Activated CD8-positive, alpha-beta T cell treated with anti-CD3 and anti-CD28 coated beads for 36 hours (primary cell): ENCODE measurements at regions not wholly inside any gene's neighbourhood (a gene's known extent, or its start where the extent isn't known, plus 50 kb on each side); places are given as distances from the start of the nearest gene placed in this dataset.

Source experiments
- ATAC-seq: fragments of 200-7000 bp; cut with Tn5 transposase; one replicate; pipeline ENCODE4 v1.10.0; 2021; ENCODE audit warnings: mild to moderate bottlenecking, moderate library complexity
- CTCF ChIA-PET: fragments of 350-600 bp; sonication (Branson Sonifier 250); formaldehyde crosslinking; loops from one replicate; lab custom pipeline; 2021; ENCODE audit warnings: antibody characterized with exemption; lab: Charles Lee
- POLR2A ChIA-PET: fragments of 350-600 bp; sonication (Branson Sonifier 250); formaldehyde crosslinking; loops from one replicate; lab custom pipeline; 2021; ENCODE audit warnings: antibody characterized with exemption; lab: Charles Lee
- DNase-seq: peaks from one replicate; pipeline ENCODE4 v3.0.0-alpha.2; 2020
- H3K27ac Mint-ChIP-seq: one replicate; pipeline ENCODE4 v1.8.0; 2021; ENCODE audit warnings: mild to moderate bottlenecking, mixed read lengths
- H3K27me3 Mint-ChIP-seq: one replicate; pipeline ENCODE4 v1.8.0; 2021; ENCODE audit warnings: mixed read lengths
- H3K36me3 Mint-ChIP-seq: one replicate; pipeline ENCODE4 v1.8.0; 2021; ENCODE audit warnings: low read depth, mixed read lengths
- H3K4me1 Mint-ChIP-seq: one replicate; pipeline ENCODE4 v1.8.0; 2021; ENCODE audit warnings: low read depth, mixed read lengths
- H3K4me3 Mint-ChIP-seq: one replicate; pipeline ENCODE4 v1.8.0; 2021; ENCODE audit warnings: mild to moderate bottlenecking, moderate library complexity, mixed read lengths
- H3K9me3 Mint-ChIP-seq: one replicate; pipeline ENCODE4 v1.8.0; 2021; ENCODE audit warnings: mixed read lengths
- intact Hi-C: fragments of 100-400 bp; cut with micrococcal nuclease; formaldehyde crosslinking; loops from one replicate; pipeline ENCODE4 v1.10.0; 2022
- TF ChIP-seq, protein P1 (sequence below): fragments of 200-600 bp; IDR thresholded peaks from one replicate; pipeline ENCODE4 v1.8.0; 2022; ENCODE audit warnings: antibody characterized with exemption, mild to moderate bottlenecking

DNA sequence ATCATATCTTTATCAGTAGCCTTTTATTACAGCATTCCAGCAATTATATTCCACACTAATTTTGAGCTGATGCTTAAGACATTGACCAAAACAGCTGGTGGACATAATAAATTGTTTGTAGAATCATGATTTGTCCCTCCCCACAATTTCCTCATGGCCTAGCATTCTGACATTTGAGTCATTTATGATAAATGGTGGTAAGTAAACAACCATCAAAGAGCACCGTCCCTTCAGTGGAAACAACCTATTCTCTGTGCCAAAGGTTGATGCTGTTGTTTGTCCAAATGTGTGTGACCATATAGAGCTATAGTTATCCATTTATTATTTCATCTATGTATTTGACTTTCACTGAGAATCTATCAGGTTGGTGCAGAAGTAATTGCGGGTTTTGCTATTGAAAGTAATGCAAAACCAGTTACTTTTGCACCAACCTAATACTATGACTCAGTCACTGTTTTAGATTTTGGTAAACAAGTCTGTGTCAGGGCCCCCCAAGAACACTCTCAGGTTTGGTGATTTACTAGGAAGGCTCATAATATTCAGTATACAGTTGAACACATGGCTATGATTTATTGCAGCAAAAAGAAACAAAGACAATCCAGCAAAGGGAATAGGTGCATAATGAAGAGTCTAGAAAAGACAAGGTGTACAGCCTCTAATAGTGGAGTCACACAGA is 608.7 kb upstream of the REG3G start:
- intact Hi-C loops: no loop called here
- H3K4me3 Mint-ChIP-seq: no peak overlapping the region
- H3K4me1 Mint-ChIP-seq: no peaks in the 10 kb centered on the region
- CTCF ChIA-PET: no interaction called here
- TF ChIP-seq, protein P1, sequence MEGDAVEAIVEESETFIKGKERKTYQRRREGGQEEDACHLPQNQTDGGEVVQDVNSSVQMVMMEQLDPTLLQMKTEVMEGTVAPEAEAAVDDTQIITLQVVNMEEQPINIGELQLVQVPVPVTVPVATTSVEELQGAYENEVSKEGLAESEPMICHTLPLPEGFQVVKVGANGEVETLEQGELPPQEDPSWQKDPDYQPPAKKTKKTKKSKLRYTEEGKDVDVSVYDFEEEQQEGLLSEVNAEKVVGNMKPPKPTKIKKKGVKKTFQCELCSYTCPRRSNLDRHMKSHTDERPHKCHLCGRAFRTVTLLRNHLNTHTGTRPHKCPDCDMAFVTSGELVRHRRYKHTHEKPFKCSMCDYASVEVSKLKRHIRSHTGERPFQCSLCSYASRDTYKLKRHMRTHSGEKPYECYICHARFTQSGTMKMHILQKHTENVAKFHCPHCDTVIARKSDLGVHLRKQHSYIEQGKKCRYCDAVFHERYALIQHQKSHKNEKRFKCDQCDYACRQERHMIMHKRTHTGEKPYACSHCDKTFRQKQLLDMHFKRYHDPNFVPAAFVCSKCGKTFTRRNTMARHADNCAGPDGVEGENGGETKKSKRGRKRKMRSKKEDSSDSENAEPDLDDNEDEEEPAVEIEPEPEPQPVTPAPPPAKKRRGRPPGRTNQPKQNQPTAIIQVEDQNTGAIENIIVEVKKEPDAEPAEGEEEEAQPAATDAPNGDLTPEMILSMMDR: no peak
- H3K9me3 Mint-ChIP-seq: peaks cover 4% of the 10 kb centered on the region
- ATAC-seq (no peak), DNase-seq (no peak)
- H3K27me3 Mint-ChIP-seq: no peaks in the 10 kb centered on the region
- H3K36me3 Mint-ChIP-seq: no peaks in the 10 kb centered on the region
- POLR2A ChIA-PET: no interaction called here
- no peak overlapping the region for H3K27ac Mint-ChIP-seq

DNA sequence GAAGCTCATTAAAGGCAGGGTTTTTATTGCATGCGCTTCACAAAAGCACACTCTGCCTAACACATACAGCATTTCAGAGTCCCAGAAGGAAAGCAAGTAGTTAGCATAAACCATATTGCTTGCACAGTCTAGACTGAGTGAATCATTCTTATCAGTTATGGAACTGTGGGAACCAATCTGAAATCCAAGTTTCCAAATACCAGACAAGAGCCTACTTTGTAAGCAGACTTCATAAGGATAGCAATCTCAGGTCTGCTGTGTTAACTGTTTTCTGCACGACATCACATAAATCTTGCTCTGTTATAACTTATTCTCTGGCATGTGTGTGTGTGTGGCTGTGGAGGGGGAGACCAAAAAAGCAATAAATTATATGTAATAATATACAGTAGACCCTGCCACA is 608.1 kb upstream of the REG3G start:
- ATAC-seq (no peak), DNase-seq (no peak)
- TF ChIP-seq, protein P1: no peak
- ChIA-PET POLR2A (no interaction called here), CTCF (no interaction called here)
- intact Hi-C loops: no loop called here
- no peaks in the 10 kb centered on the region for H3K36me3 Mint-ChIP-seq
- no peaks in the 10 kb centered on the region for H3K27me3 Mint-ChIP-seq
- H3K9me3 Mint-ChIP-seq: peaks cover 8% of the 10 kb centered on the region
- no peaks in the 10 kb centered on the region for H3K4me1 Mint-ChIP-seq
- no peak overlapping the region for H3K27ac Mint-ChIP-seq
- no peak overlapping the region for H3K4me3 Mint-ChIP-seq

DNA sequence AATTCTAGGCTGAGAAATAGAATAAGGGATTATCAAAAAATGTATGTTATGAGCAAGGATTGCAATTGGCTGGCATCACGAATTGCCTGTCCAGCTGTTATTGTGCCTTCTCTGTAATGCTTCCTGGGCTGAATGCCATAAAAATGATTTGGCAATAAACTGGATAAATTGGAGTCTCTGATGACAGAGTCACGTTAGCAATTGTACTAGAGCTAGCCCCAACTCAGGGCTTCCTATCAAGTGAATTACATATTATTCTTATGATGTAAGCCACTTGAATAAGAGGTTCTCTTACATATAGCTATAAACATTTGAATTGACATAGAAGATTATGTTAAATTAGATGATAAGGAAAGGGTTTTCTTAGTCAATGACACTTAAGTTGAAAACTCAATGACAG is 607.5 kb upstream of the REG3G start:
- Mint-ChIP-seq H3K27ac (no peak overlapping the region), H3K4me3 (no peak overlapping the region), H3K36me3 (no peaks in the 10 kb centered on the region), H3K4me1 (no peaks in the 10 kb centered on the region), H3K9me3 (peaks cover 8% of the 10 kb centered on the region), H3K27me3 (no peaks in the 10 kb centered on the region)
- ChIA-PET POLR2A (no interaction called here), CTCF (no interaction called here)
- intact Hi-C loops: no loop called here
- TF ChIP-seq, protein P1: no peak
- no peak for DNase-seq
- ATAC-seq: no peak

DNA sequence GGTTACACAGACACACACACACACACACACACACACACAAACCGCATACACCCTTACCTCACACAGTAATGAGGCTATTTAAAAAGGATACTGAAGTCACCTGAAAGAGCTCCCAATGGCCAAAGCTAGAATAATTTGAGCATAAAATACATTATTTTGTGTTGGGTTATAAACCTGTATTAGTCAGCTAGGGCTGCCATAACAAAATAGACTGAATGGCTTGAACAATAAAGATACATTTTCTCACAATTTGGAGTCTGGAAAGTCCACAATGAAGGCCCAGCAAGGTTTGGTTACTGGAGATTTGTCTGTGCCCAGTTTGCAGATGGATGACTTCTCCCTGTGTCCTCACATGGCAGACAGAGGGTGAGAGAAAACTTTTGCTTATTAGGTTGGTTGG is 605.4 kb upstream of the REG3G start:
- Mint-ChIP-seq H3K36me3 (no peaks in the 10 kb centered on the region), H3K4me1 (no peaks in the 10 kb centered on the region), H3K4me3 (no peak overlapping the region), H3K27ac (no peak overlapping the region), H3K9me3 (peaks cover 8% of the 10 kb centered on the region), H3K27me3 (no peaks in the 10 kb centered on the region)
- POLR2A ChIA-PET: no interaction called here
- DNase-seq: no peak
- intact Hi-C loops: no loop called here
- ATAC-seq: no peak
- CTCF ChIA-PET: no interaction called here
- TF ChIP-seq, protein P1: no peak

DNA sequence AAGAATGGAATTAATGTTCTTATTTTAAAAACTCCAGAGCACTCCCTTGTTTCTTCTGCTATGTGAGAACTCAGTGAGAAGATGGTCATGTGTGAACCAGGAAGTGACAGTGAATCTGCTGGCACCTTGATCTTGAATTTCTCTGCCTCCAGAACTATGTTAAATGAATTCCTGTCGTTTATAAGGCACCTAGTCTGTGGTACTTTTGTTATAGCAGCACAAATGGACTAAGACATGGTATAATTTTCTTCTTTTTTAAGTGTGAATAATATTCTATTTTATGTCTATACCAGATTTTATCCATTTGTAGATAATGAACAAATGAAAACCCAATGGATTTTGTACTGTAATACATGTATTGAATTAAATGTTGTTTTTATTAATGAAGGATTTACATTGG is 601.9 kb upstream of the REG3G start:
- ATAC-seq (no peak), DNase-seq (no peak)
- Mint-ChIP-seq H3K4me1 (no peaks in the 10 kb centered on the region), H3K4me3 (no peak overlapping the region), H3K27me3 (no peaks in the 10 kb centered on the region), H3K9me3 (peaks cover 10% of the 10 kb centered on the region), H3K27ac (no peak overlapping the region), H3K36me3 (no peaks in the 10 kb centered on the region)
- ChIA-PET CTCF (no interaction called here), POLR2A (no interaction called here)
- TF ChIP-seq, protein P1: no peak
- intact Hi-C loops: no loop called here
